GM12878 (cell line): ENCODE measurements at regions not wholly inside any gene's neighbourhood (a gene's known extent, or its start where the extent isn't known, plus 50 kb on each side); places are given as distances from the start of the nearest gene placed in this dataset.

Source experiments
- ESRRA ChIP-seq: IDR thresholded peaks from 2 replicates; pipeline ENCODE4 v1.6.1; 2012; ENCODE audit warnings: mild to moderate bottlenecking, low read length, improper control_type of control experiment
- HCFC1 ChIP-seq: fragments of 150-350 bp; IDR thresholded peaks from 2 replicates; pipeline ENCODE4 v1.6.1; 2014; ENCODE audit warnings: low read length
- HDAC2 ChIP-seq: fragments of 200-600 bp; sonication (generic); IDR thresholded peaks from 2 replicates; pipeline ENCODE4 v1.6.1; 2017
- POLR2A ChIP-seq: IDR thresholded peaks from 2 replicates; pipeline ENCODE4 v1.6.1; 2011; ENCODE audit warnings: low read depth, mild to moderate bottlenecking, low read length
- TAF1 ChIP-seq: IDR thresholded peaks from 2 replicates; pipeline ENCODE4 v1.6.1; 2011; ENCODE audit warnings: mild to moderate bottlenecking, low read depth, low read length, borderline replicate concordance
- TBL1XR1 ChIP-seq: IDR thresholded peaks from 2 replicates; pipeline ENCODE4 v1.6.1; 2012; ENCODE audit warnings: low read depth, low read length, improper control_type of control experiment
- TF ChIP-seq, protein P1 (sequence below), 3 experiments: IDR thresholded peaks in 2 of 3; conservative IDR thresholded peaks in 1 of 3; 2 replicates each; pipeline ENCODE4 v1.5.1; 2011; ENCODE audit warnings: low read depth in 3 of 3, low read length in 3 of 3, mild to moderate bottlenecking in 3 of 3, control low read depth in 2 of 3, moderate library complexity in 2 of 3, inconsistent platforms in 1 of 3, mixed read lengths in 1 of 3; ENCODE audit not compliant: control insufficient read depth in 2 of 3, insufficient read depth in 1 of 3; ENCODE audit errors: extremely low read depth in 1 of 3
- TF ChIP-seq, protein P2 (sequence below): IDR thresholded peaks from 2 replicates; pipeline ENCODE4 v1.6.1; 2011; ENCODE audit warnings: borderline replicate concordance, low read depth, mild to moderate bottlenecking, moderate library complexity, mixed read lengths, low read length; ENCODE audit not compliant: insufficient read depth; ENCODE audit errors: extremely low read length
- TF ChIP-seq, protein P3 (sequence below): fragments of 150-350 bp; IDR thresholded peaks from 2 replicates; pipeline ENCODE4 v1.6.1; 2016; ENCODE audit warnings: low read depth, low read length

DNA sequence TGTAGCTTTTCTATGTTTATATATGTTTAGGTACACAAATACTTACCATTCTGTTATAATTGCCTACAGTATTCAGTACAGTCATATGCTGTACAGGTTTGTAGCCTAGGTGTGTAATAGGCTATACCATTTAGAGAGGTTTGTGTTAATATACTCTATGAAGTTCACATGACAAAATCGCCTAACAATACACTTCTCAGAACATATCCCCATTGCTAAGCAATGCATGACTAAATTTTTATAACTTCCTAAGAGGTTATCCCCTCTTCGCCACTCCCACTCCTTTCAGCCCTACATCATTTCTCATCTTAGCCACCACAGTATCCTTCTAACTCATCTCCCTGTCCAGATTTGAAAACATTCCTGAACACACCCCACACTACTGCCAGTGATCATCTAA is 83.7 kb upstream of the ZCCHC13 start:
- TF ChIP-seq TAF1 (no peak), HDAC2 (no peak), POLR2A (no peak), ESRRA (no peak), HCFC1 (no peak), TBL1XR1 (no peak)
- TF ChIP-seq, protein P1, sequence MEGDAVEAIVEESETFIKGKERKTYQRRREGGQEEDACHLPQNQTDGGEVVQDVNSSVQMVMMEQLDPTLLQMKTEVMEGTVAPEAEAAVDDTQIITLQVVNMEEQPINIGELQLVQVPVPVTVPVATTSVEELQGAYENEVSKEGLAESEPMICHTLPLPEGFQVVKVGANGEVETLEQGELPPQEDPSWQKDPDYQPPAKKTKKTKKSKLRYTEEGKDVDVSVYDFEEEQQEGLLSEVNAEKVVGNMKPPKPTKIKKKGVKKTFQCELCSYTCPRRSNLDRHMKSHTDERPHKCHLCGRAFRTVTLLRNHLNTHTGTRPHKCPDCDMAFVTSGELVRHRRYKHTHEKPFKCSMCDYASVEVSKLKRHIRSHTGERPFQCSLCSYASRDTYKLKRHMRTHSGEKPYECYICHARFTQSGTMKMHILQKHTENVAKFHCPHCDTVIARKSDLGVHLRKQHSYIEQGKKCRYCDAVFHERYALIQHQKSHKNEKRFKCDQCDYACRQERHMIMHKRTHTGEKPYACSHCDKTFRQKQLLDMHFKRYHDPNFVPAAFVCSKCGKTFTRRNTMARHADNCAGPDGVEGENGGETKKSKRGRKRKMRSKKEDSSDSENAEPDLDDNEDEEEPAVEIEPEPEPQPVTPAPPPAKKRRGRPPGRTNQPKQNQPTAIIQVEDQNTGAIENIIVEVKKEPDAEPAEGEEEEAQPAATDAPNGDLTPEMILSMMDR (IDR thresholded peaks at IDR 0.05 in 2 of 3, conservative IDR thresholded peaks at IDR 0.05 in 1 of 3; ENCODE audit: control insufficient read depth in 2 of 3, extremely low read depth in 1 of 3, insufficient read depth in 1 of 3, low read depth in 3 of 3, low read length in 3 of 3): no peak
- TF ChIP-seq, protein P2, sequence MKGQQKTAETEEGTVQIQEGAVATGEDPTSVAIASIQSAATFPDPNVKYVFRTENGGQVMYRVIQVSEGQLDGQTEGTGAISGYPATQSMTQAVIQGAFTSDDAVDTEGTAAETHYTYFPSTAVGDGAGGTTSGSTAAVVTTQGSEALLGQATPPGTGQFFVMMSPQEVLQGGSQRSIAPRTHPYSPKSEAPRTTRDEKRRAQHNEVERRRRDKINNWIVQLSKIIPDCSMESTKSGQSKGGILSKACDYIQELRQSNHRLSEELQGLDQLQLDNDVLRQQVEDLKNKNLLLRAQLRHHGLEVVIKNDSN: no peak
- TF ChIP-seq, protein P3, sequence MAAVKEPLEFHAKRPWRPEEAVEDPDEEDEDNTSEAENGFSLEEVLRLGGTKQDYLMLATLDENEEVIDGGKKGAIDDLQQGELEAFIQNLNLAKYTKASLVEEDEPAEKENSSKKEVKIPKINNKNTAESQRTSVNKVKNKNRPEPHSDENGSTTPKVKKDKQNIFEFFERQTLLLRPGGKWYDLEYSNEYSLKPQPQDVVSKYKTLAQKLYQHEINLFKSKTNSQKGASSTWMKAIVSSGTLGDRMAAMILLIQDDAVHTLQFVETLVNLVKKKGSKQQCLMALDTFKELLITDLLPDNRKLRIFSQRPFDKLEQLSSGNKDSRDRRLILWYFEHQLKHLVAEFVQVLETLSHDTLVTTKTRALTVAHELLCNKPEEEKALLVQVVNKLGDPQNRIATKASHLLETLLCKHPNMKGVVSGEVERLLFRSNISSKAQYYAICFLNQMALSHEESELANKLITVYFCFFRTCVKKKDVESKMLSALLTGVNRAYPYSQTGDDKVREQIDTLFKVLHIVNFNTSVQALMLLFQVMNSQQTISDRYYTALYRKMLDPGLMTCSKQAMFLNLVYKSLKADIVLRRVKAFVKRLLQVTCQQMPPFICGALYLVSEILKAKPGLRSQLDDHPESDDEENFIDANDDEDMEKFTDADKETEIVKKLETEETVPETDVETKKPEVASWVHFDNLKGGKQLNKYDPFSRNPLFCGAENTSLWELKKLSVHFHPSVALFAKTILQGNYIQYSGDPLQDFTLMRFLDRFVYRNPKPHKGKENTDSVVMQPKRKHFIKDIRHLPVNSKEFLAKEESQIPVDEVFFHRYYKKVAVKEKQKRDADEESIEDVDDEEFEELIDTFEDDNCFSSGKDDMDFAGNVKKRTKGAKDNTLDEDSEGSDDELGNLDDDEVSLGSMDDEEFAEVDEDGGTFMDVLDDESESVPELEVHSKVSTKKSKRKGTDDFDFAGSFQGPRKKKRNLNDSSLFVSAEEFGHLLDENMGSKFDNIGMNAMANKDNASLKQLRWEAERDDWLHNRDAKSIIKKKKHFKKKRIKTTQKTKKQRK: no peak
